IPS-15b (cell line): ENCODE measurements at regions not wholly inside any gene's neighbourhood (a gene's known extent, or its start where the extent isn't known, plus 50 kb on each side); places are given as distances from the start of the nearest gene placed in this dataset.

Experiments
- H3K27me3 ChIP-seq: one replicate; pipeline ENCODE4 v1.6.1; 2013; ENCODE audit warnings: low read length; ENCODE audit not compliant: control insufficient read depth, insufficient read depth
- H3K36me3 ChIP-seq: one replicate; pipeline ENCODE4 v1.6.1; 2013; ENCODE audit warnings: low read length; ENCODE audit not compliant: control insufficient read depth, insufficient read depth
- H3K4me1 ChIP-seq: one replicate; pipeline ENCODE4 v1.6.1; 2013; ENCODE audit warnings: mild to moderate bottlenecking, low read length; ENCODE audit not compliant: control insufficient read depth, insufficient read depth
- H3K4me3 ChIP-seq: one replicate; pipeline ENCODE4 v1.5.1; 2013; ENCODE audit warnings: low read depth, low read length
- H3K9ac ChIP-seq: one replicate; pipeline ENCODE4 v1.6.1; 2013; ENCODE audit warnings: low read depth, mild to moderate bottlenecking, low read length
- H3K9me3 ChIP-seq: one replicate; pipeline ENCODE4 v1.6.1; 2013; ENCODE audit warnings: mild to moderate bottlenecking, low read length; ENCODE audit not compliant: control insufficient read depth, insufficient read depth

DNA sequence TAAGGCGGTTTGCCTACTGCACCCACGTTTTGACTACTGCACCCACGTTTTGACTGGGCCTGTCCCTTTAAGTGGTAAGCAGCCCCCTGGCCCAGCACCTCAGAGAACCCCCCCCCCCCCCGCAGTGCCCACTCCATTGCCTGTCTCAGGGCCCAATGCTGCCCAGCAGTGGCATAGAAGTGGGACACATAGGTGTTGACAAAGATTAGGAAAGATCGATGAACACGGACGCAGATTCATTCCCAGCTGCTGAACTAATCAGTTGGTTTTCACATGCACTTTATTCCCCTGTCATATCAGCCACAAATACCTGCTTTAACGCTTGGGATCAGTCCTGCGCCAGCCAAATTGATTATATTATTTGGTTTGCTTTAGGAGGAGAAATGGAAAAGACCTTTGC, 268.8 kb upstream of the SKOR2 start:
- H3K36me3 ChIP-seq = no peaks in the 10 kb centered on the region
- no peak overlapping the region for H3K9ac ChIP-seq

DNA sequence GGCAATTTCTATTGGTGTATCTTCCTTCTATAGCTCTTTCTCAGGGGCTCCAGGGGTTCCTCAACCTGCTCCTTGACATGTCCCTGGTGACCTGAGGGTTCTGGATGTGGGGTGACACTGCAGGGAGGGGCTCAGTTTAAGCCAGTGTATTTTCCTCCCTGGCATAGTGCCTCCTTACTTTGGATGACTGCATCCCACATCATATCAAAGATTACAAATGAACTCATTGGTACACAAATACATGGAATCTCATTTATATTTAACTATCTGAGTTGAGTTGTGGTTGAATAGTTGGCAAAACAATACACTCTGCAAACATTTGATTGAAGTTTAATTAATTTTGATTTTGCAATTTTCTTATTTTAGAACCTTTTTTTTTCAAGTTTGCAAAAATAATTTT, 268.2 kb upstream of the SKOR2 start:
- H3K4me3 ChIP-seq = no peak overlapping the region
- H3K36me3 ChIP-seq = no peaks in the 10 kb centered on the region
- H3K27me3 ChIP-seq = no peaks in the 10 kb centered on the region
- no peaks in the 10 kb centered on the region for H3K9me3 ChIP-seq
- no peaks in the 10 kb centered on the region for H3K4me1 ChIP-seq
- H3K9ac ChIP-seq = no peak overlapping the region

More for the DNA sequence above, 268.8 kb upstream of the SKOR2 start:
- H3K9me3 ChIP-seq = no peaks in the 10 kb centered on the region
- no peak overlapping the region for H3K4me3 ChIP-seq
- no peaks in the 10 kb centered on the region for H3K4me1 ChIP-seq
- H3K27me3 ChIP-seq = no peaks in the 10 kb centered on the region

DNA sequence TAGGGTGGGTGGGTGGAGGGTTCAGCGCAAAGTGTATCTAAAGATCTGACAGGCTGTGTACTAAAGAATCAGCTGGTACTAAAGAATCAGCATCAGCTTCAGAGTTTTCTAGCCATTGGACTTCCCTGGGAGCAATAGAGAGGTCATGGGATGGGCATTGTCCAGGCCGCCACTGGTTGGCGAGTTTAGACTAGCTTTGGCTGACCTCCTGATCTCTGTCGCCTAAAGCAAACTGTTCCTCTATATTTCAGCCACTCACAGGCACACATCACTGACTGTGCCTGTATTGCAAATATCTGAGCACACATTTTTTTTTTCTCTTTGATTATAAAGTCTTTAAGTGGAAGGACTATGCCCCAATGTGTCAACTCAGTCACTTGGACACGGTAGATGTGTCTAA, 267.8 kb upstream of the SKOR2 start:
- H3K4me1 ChIP-seq = no peaks in the 10 kb centered on the region
- H3K4me3 ChIP-seq = no peak overlapping the region
- no peaks in the 10 kb centered on the region for H3K27me3 ChIP-seq
- H3K9ac ChIP-seq = no peak overlapping the region
- H3K36me3 ChIP-seq = no peaks in the 10 kb centered on the region
- H3K9me3 ChIP-seq = no peaks in the 10 kb centered on the region

DNA sequence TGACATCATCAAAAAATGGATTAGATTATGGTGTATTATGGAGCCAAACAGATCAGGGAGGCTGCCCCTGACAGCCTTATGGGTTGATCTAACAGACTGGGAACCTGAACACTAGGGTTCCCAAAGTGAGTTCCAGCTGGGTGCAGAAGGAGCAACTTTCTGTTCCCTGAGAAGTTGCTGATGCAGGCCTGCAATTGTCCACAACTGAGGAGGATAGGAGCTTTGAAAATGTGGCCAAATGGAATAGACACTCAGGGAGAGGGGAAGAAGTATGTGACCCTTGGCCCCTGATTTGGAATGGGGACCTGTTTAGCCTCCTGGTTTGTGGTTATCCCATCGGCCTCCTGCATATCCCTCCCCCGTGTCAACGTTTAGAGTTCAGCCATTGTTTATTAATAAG, 262.2 kb upstream of the SKOR2 start:
- Histone ChIP-seq H3K9me3 (no peaks in the 10 kb centered on the region), H3K4me1 (no peaks in the 10 kb centered on the region), H3K36me3 (no peaks in the 10 kb centered on the region), H3K4me3 (no peak overlapping the region), H3K9ac (no peak overlapping the region), H3K27me3 (no peaks in the 10 kb centered on the region)

DNA sequence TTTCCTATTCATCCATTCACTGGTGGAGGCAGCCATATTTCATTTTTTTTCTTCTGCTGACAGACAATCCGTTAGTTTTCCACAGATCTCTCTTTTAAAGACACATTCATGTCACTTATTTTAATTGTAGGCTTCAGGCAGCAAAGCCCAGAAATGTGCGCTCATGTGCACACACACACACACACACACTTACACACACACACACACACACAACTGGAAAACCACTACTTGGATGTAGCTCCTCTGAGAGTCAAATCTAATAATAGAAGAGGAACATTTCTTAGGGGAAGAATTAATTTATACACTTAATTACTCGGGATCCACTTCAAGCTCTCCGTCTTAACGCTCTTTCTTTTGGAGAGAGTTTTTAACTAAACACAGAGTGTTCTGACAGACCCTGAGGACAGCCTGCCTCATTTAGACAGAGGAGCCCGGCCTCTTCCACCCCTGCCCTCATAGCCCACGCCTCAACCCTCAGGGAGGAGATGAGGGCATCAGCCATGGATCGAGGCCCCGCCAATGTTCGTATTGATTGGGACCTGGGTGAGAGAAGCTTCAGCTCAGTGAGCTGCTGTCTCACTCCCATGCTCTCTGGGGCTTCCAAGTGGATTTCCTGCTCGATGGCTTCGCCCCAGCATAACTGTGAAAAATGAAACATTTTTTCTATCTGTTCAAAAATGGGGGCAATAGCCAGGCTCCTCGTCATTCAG, 261.4 kb upstream of the SKOR2 start:
- Histone ChIP-seq H3K27me3 (no peaks in the 10 kb centered on the region), H3K4me3 (no peak overlapping the region), H3K9me3 (no peaks in the 10 kb centered on the region), H3K9ac (no peak overlapping the region), H3K36me3 (no peaks in the 10 kb centered on the region), H3K4me1 (no peaks in the 10 kb centered on the region)

DNA sequence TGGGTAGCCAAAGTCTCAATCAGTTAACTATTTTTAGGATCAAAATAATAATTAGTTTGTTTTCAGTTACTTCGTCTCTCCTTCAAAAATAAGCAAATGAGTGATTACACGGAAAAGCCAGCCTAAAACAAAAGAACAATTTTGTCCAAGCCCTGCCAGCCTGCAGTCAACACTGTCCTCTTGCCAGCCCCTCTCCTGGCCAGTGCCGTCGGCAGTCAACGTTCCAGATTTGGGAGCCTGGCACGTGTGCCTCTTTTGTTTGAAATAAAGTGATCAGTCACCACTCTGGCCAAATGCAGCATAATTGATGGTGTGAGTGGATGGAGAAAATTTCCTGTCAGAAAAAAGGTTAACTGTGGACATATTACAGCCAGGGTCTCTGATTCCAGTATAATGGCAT, 260.6 kb upstream of the SKOR2 start:
- no peaks in the 10 kb centered on the region for H3K9me3 ChIP-seq
- H3K4me1 ChIP-seq = no peaks in the 10 kb centered on the region
- no peak overlapping the region for H3K9ac ChIP-seq
- H3K36me3 ChIP-seq = no peaks in the 10 kb centered on the region
- H3K27me3 ChIP-seq = no peaks in the 10 kb centered on the region
- no peak overlapping the region for H3K4me3 ChIP-seq

DNA sequence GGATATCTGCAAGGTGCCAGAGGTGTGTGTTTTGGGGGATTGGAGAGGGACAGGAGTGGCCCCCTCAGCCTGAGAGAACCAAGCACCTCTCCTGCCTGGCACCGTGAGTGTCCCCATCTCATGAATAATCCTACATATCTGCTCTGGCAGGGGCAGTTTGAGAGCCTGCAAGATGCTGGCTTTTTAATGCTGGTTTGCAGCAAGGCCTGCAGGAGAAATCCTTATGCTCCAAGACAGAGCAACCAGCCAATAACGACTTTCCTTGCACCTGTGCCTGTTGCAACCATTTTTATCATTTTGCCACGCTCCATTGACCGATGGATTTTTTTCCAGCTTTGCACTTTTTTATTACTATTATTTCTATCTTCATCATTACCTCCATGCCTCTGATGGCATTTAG, 259.4 kb upstream of the SKOR2 start:
- Histone ChIP-seq H3K9ac (no peak overlapping the region), H3K9me3 (no peaks in the 10 kb centered on the region), H3K4me1 (no peaks in the 10 kb centered on the region), H3K27me3 (no peaks in the 10 kb centered on the region), H3K36me3 (no peaks in the 10 kb centered on the region), H3K4me3 (no peak overlapping the region)

DNA sequence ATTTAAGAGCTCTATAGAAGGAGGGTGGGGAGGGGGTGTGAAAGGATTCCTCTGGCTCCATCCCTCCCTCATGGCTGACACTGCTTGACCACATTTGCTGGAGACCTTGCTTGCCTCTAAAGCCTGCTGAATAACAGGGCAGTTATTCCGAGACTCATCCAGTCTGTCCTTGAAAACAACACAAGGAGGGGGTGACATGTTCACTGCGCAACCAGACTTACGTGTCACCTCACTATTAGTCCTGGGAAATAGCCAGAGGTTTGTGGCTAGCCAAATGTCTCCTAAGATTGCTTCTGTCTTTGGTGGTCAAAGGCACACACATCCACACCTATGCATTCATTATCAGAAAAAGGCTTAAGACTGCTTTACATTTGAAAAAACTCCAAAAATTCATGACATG, 256.2 kb upstream of the SKOR2 start:
- no peaks in the 10 kb centered on the region for H3K9me3 ChIP-seq
- H3K36me3 ChIP-seq = no peaks in the 10 kb centered on the region
- no peak overlapping the region for H3K9ac ChIP-seq
- no peaks in the 10 kb centered on the region for H3K4me1 ChIP-seq
- H3K27me3 ChIP-seq = no peaks in the 10 kb centered on the region
- no peak overlapping the region for H3K4me3 ChIP-seq

DNA sequence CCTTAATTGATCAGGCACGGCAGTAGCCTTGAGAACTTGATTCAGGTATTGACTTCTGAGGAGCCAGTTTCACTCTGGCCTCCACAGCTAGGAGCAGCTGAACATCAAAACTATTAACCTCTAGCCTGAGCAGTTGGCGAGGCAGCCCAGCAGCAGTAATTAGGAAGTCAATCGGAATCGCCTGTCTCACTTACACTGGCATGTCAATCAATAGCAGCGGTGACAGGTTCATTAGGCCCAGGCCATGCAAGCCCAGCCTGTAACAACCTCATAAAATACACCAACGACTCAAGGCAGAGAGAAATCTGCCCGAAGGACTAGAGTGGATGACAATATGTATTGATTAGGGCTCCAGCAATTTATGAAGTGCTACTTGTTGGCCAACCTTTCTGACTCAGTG, 255.4 kb upstream of the SKOR2 start:
- H3K9ac ChIP-seq = no peak overlapping the region
- no peaks in the 10 kb centered on the region for H3K36me3 ChIP-seq
- H3K4me1 ChIP-seq = no peaks in the 10 kb centered on the region
- no peaks in the 10 kb centered on the region for H3K27me3 ChIP-seq
- H3K9me3 ChIP-seq = no peaks in the 10 kb centered on the region
- H3K4me3 ChIP-seq = no peak overlapping the region

DNA sequence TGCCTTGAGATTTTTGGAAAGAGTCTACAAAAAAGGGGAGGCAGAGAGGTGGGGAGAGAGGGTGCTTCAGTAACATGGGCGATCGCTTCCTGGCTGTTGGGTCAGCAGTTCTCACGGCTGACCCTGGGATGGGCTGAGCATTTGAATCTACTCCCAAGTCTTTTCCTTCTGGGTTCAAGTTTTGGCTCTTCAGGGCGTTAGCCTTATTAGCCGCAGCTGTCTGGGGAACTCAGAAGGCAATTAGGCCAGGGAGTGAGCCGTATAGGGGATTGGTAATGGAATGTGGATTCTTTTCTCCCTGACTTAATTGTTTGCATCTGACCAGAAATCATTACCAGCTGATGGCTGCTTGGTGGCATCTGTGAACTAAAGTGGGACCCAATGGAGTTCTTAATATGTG, 250.5 kb upstream of the SKOR2 start:
- Histone ChIP-seq H3K36me3 (no peaks in the 10 kb centered on the region), H3K4me1 (no peaks in the 10 kb centered on the region), H3K27me3 (no peaks in the 10 kb centered on the region), H3K4me3 (no peak overlapping the region), H3K9ac (no peak overlapping the region), H3K9me3 (no peaks in the 10 kb centered on the region)

DNA sequence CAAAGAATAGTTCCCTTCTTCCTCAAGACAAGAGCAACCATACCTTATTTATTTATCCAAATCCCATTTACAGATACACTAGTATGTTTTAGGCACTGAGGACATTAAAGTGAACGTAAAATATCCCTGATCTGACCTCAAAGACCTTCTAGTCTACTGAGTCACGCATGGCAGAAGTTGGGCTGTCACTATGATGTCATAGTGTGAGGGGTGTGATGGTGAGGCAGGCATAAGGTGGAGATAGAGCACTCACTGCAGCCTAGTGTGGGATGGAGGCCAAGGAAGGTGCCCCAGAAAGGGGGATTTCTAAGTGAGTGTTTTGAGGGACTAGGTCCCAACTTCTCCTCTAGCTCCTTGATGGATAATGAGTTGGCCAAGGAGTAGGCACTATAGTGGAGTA, 249.5 kb upstream of the SKOR2 start:
- Histone ChIP-seq H3K9me3 (no peaks in the 10 kb centered on the region), H3K9ac (no peak overlapping the region), H3K36me3 (no peaks in the 10 kb centered on the region), H3K4me3 (no peak overlapping the region), H3K4me1 (no peaks in the 10 kb centered on the region), H3K27me3 (no peaks in the 10 kb centered on the region)

DNA sequence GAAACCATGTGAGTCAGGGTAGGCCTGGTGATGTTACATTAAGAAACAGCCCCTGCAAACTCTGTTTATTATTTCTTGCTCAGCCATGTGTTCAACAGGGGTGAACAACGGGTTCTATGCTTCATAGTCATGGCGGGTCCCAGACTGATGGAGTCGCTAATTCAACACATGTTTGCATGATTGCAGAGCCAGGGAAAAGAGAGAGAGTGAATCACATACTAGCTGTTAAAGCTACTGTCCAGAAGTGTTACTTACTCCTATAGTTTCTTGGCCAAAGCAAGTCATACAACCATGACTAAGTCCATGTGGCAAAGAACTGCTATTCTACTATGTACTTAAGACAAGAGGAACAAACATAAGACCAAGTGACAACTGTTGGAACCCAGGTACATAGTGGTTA, 241.2 kb upstream of the SKOR2 start:
- H3K4me3 ChIP-seq = no peak overlapping the region
- H3K9ac ChIP-seq = no peak overlapping the region
- no peaks in the 10 kb centered on the region for H3K27me3 ChIP-seq
- H3K4me1 ChIP-seq = no peaks in the 10 kb centered on the region
- H3K36me3 ChIP-seq = no peaks in the 10 kb centered on the region
- H3K9me3 ChIP-seq = no peaks in the 10 kb centered on the region
